Ureter (tissue), 1 donor: ENCODE measurements at regions not wholly inside any gene's neighbourhood (a gene's known extent, or its start where the extent isn't known, plus 50 kb on each side); places are given as distances from the start of the nearest gene placed in this dataset.

Experiments
- DNase-seq: peaks from one replicate; pipeline ENCODE4 v3.0.0-alpha.2; 2020; ENCODE audit warnings: low spot score
- donor health status: DM: yes; HTN: yes; CAD: no.

DNA sequence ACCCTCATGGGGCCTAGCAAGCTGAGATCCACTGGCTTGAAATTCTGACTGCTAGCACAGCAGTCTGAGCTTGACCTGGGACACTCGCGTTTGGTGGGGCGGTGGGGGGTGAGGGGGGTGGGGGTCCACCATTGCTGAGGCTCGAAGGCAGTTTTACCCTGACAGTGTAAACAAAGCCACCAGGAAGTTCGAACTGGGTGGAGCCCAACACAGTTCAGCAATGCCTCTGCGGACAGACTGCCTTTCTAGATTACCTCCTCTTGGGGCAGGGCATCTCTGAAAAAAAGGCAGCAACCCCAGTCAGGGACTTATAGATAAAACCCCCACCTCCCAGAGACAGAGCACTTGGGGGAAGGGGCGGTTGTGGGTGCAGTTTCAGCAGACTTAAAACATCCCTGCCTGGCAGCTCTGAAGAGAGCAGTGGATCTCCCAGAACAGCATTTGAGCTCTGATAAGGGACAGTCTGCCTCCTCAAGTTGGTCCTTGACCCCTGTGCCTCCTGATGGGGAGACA, 149.7 kb upstream of the TANK start:
- no peak for DNase-seq

DNA sequence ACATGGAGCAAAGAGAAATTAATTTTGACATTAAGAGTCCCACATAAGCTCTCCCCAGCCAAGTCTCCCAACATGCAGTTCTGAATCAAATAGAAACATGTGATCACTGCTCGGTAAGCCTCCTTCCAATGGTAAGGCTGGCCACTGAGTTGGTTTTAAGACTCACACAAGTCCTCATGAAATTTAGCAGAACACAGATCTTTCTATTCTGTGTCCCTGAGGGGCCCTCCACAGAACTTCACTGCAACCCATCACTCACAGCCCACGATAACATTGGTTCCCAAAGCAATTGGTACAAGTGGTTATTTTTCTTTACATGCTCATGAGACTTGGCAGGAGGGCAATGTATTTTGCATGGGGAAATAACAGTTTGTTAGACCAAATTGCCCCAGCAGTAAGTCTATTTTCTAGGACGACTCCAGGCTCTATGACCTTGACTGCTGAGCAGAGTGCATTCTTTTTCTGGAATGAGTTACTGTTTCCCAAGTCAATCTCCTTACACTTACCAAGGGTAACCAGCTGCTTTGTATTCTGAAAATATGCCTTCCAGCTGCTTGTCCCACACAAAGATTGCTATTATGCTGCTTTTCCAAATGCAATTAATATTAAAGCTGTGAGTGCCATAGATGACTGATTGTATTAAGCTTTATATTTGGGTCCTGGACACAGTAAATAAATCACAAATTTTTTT, 142.3 kb upstream of the TANK start:
- DNase-seq: no peak

DNA sequence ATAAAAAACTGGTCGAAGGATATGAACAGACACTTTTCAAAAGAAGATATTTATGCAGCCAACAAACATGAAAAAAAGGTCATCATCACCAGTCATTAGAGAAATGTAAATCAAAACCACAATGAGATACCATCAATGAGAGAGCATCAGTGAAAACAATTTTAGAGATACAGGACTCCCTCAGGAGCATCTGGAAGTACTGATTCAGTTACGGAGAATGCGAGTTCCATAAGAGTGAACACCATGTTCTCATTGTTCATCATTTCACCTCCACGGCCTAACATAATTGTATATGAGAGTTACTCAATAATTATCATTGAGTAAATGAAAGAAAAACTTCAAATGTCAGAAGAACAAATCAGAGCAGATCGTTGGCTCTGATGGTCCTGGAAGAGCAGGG, 140.9 kb upstream of the TANK start:
- no peak for DNase-seq

DNA sequence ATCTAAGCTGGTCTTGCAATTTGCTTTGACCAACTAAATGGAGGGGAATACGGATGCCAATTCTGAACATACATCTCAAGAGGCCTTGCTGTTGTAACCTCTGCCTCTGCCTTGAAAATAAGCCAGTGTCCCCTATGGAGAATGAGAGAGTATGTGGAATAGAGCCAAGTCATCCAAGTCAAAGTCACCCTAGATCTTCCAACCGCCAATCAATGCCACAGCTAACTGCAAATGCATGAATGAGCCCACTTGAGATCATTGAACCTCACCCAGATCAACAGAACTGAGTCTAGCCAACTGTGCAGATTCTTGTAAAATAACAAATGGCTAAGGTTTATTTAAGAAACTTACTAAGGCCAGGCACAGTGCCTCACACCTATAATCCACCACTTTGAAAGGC, 139.8 kb upstream of the TANK start:
- no peak for DNase-seq

DNA sequence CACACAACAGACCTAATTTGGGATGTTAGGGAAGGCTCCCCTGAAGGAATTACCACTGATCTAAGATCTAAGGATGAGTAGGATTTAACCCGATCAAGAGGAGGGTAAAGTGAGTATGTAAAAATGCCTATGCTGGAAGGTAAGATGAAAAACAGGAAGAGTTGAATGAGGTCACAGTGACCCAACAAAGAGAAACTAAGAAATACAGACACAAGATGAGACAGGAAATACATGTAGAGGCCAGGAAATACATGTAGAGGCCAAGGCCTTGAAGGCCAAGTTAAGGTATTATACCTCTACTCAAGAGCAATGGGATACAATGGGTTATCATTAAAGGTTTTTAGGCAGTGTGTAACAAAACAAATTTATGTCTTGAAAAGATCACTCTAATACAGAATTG, 131.6 kb upstream of the TANK start:
- no peak for DNase-seq

DNA sequence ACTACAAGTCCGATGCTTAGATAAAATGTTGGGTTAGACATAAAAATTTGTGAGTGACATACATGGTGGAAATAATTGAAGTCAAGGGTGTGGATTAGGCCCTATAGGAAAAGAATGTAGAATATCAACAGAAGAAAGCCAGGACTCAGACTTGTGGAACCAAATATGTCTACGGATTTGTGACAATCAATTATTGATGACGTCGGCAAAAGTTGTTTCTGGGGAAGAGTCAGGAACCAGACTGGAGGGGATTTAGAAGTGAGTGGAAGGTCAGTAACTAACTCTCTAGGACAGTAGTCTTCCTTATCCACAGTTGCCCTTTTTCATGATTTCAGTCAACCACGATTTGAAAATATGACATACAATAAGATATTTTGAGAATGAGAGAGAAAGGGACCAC, 130.9 kb upstream of the TANK start:
- DNase-seq: no peak

DNA sequence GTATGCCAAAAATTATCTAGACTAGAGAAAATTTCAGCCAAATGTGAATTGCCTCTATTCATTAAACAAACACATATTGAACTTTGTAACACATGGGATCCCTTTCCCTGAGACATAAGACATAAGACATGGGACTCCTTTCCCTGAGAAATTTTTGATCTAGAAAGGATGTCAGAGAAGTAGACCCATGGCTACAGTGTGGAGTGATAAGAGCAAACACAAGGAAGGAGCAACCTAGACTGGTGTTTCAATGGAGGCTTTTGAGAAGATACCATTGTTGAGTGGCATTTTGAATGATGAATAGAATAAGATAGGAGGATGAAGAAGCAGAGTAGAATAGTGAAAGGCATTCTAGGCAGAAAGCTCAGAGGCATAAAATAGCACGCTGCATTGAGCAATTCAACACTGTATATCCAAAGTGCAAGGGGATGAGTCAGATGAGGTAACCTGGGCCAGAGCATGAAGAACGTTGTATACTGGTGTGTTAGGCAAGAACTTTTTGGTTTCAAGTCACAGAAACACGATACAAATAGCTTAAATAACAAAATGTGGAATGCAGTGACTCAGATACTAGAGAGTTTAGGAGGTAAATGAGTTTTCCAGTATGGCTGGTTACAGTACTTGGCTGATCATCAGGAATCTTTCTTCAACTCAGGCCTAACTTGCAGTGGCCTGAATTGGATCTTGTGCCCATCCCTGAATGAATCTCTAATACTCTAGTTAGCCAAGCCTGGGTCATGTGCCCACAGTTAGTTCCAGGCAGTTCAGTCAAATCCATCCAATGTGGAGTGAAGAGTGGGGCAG, 129.8 kb upstream of the TANK start:
- no peak for DNase-seq

DNA sequence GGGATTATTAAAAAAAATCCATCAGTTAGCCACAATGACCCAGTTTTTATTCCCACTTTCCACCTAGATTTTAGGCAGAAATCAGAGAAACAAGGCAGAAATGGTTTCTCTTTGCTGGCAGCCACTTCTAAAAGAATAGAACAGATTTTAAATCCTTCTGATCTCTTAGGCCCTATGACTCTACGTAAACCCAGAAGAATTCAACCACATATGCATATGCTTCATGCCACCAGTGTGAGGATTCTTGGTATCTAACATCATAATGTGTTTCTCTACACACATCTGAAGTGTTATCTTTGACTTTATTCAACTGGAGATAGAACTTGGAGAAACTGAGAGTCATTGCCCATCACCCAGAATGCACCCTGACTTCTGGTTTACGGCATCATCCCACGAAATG, 128.7 kb upstream of the TANK start:
- DNase-seq: no peak

DNA sequence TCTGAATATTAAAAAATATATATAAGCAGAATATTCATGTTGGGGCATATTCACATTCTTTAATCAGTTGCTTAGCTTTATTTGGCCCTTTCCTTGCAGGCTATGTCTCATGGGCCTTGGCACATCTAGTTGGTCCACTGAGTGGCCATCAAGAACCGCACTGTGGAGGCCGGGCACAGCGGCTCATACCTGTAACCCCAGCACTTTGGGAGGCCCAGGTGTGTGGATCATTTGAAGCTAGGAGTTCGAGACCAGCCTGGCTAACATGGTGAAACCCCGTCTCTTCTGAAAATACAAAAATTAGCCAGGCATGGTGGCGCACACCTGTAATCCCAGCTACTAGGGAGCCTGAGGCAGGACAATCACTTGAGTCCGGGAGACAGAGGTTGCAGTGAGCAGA, 127.6 kb upstream of the TANK start:
- DNase-seq: no peak

DNA sequence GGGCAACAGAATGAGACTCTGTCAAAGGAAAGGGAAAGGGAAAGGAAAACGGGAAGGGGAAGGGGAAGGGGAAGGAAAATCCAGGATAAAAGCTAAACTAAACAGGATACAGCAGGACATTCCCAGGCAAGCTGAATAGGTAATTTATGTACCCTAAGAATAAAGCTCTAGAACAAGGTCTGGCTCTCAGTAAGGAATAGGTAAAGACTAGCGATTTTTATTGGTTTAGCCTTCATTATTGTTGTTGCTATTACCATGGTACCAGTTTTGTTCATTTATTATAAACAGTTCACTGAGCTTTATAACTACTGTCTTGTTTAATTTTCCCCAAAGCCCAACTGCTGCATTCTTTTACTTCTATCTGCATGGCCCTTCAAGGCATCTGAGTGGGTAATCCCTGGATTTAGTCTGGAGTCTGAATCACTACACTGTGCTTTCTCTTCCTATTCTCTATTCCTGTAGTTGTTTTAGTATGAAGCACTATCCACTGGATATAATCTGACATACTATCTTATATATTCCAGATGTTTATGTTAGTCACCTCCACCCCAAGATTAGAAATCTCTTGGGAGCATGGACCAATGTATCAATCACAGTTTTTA, 127.1 kb upstream of the TANK start:
- no peak for DNase-seq

DNA sequence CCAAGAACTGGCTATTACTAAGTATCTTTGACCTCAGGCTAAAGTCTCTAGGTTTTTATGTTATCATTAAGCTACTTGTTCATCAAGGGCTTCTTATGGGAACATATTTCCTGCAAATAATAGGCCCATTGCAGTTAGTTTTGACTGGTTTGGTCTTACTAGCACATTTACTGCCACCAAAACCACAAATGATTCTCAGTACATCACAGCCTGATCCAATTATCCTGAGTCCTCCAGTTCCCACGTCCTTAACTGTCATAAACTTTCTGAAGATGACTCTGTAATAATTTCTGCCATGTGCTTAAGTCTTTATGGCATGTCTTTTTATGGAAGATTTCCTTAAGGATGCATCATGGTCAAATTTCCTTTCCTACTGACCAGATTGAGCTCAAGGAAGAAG, 123.3 kb upstream of the TANK start:
- no peak for DNase-seq

DNA sequence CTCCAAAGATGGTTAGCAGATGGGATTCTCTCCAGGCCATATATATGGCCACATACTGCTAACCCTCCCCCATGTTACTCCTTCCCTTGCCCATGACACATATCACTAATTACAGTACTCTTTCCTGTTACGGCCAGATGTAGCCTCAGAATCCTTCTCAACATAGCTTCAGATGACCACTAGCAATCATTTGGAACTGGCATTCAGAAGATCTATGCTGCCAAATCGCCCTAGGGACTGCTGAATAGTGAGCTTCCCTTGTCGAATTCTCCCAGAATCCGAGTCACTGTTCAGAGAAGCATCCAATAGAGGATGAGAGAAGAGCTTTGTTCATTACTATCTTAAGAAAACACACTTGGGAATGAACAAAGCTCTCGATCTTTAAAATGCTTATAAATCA, 121.2 kb upstream of the TANK start:
- no peak for DNase-seq

DNA sequence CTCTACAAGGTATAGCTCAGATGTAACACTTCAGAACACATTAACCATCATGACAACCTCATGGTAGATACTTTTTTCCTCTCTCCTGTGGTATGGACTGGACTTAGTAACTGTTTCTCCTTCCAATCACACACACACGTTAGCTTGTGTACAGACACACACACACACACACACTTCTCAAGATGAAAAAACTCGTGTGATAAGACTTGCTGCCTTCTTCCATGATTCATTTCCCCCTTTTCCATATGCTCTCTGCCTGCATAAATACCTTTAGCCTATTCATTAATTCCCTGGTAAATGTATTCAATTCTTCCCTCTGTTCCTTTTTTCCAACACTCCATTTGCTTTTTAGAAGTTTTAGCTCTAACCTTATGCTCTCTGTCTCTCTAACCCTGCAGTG, 118.9 kb upstream of the TANK start:
- DNase-seq: no peak

DNA sequence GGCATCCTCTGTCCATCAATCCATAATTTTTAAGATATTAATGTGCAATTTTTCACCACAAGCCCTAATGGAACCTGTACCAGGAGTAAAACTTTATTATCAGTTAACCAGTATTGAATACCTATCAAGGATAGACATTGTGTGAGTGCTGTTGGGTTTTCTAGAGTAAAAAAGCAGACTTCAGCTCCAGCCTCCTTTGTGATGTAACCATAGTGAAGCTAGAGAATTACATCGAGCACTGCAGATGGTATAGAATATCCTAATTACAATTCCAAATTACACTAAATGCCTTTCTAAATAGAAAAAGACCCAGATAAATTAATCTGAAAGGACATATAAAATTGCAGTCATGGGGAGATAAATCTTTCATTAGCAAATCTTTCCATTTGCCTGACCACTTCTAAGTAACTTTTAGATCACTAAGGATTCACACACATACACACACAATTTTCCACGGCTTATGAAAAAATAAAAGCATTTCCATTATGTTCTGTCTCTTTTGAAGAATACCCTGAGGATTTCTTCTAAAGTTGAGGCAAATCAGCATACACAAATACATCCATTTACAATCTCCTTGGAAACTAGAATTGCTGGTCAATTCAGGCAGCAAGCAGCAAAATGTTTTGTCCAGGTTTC, 117.1 kb upstream of the TANK start:
- DNase-seq: no peak

DNA sequence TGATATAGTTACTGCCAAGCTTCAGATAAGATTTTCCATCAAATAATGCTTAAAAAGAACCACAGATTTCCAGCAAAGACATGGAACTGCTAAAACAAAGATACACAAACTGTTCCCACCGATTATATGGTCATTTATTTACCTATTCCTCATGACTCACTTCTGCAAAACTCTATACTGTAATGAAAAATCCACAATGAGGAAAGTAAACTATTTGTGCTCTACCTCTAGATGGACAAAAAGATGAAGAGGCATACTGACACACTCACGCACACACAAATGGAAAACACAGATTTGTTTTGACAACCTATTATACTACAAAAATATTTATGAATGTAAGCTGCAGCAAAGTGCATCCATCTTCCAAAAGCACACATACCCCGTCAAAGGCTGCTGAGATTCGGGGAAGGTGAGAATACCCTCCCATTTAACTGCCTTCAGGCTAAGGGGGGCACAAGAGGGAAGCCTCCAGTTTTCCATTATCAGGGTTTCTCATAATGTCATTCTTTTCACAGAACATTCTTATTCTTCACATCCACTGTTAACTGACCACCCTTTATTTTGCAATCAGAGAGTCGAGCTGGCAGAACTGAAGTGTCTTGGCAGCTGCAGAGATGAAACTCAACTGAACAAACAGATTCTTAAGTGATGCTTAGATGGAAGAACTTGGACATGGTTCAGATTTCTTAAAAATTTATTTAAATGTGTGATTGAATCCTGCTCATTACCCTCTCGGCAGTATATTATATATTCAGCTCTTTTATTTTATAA, 115.9 kb upstream of the TANK start:
- no peak for DNase-seq

DNA sequence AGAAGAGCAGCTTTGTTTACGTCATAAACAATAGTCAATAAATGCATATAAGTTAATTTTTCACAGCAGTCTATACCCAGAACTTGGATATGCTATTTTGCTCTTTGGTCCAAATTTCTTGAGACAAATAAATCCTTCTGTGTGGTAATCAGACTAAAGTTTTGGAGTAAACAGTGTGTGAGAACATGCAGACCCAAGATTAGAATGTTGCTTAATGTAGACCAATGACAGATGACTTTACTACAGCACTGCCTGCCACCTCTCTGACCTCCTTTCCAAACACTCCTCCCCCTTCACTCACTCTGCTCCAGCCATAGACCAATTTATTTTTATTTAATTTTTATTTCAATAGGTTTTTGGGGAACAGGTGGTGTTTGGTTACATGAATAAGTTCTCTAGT, 115.3 kb upstream of the TANK start:
- no peak for DNase-seq

DNA sequence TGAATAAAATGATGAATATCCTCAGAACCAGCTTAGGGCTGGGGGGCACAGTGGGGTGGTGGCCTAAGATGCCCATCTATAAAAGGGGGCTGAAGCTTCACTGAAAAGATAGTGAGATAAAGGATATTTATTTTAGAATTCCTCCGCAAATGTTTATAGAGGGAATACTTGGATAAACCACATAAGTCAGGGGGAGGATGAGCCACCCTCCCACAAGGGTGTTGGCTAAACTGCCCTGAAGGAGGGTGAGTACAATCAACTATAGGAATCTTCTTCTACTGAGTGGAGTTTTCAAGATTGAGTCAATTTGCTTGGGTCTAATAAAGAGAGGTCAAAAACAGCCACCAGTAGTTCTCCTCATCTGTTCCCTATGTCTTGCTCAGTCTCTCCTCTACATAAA, 114.5 kb upstream of the TANK start:
- DNase-seq: no peak

DNA sequence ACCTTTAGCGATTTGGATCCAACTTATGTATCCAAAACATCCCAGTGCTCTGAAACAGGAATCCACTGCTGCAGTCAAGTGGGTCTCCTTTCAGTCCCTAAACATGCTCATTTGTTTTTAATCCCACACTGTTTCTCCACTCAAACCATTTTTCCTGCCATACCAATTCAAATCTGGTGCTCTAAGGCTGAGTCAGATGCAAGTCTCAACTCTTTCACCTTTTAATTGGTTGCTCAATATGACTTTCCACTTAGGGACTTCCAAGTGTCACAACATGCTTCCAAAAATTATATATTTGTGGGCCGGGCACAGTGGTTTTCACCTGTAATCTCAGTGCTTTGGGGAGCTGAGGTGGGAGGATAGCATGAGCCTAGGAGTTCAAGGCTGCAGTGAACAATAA, 113.4 kb upstream of the TANK start:
- DNase-seq: no peak

DNA sequence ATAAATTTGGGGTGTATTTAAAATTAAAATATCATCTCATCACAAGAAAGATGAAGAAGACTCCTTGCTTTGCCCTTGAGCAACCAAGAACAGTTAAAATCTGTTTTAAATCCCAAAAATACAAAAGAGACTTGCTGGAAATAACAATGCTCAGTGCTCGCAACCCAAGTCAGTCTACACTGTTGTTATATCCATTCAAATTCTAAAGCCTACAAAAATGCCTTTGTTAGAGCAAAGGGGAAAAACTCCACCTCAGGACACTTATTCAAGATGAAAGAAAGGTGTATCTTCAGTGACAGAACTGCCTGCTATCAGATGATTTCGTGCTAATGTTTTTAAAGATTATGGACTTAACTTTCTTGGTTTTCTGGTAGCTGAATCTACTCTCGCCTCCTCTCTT, 111.9 kb upstream of the TANK start:
- no peak for DNase-seq

DNA sequence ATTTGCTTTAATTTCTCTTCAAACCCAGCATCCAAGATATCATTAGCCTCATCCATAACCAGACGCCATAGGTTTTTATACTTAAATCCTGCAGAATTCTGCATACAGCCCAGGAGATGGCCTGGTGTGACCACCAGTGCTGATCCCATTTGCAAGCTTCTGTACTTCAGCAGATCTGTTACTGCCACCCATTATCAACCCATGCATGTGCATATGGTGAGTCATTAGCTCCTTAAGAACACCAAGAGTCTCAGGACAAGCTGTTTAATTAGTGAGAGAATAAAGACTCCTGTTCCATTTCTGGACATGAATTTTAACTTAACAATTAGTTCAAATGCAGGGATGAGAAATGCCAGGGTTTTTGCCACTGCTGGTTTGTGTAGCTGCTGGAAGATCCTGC, 110.7 kb upstream of the TANK start:
- DNase-seq: no peak

DNA sequence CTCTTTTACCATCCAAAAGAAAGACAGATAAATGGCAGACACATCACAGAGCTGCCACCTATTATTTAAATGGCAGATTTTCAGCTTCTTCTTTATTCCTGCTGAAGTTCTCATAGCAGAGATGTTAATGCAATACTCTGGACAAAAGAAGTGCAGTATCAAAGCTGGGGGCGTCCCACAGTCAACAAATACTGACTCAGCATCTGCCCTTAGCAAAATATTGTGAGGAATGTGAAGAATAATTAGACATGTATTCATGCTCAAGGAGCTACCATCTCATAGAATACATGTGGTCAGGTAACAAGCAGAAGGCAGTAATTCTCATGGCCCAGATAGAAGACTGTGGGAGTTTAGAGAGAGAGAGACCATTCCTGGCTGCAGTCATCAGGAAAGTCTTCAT, 108.0 kb upstream of the TANK start:
- DNase-seq: no peak

DNA sequence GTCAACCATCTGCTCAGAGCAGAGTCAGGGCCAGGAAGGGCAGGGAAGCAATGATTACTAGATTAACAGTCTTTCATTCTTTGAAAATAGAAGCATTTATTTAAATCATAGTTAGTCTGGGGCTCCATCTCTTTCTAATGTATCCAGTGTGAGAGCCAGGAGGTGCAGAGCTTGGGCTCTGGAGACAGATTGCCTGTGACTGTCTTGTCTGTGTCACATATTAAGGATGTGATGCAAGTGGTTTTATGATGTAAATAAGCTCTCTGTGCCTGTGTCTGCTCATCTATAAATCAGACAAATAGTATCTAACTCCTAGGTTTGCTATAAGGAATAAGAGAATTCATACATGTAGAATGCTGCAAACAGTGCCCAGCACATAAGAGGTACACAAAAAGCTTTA, 104.9 kb upstream of the TANK start:
- no peak for DNase-seq
